Prostate gland (tissue), 2 donors: ENCODE measurements at regions not wholly inside any gene's neighbourhood (a gene's known extent, or its start where the extent isn't known, plus 50 kb on each side); places are given as distances from the start of the nearest gene placed in this dataset.

ENCODE experiments used
- CTCF ChIP-seq, 4 experiments: fragments of 200-600 bp in 2 of 4; fragments of 450-650 bp in 2 of 4; sonication (generic) in 2 of 4; IDR thresholded peaks; 1 replicate in 3 of 4; 2 replicates in 1 of 4; pipeline ENCODE4 v1.5.1; 2016 to 2019; ENCODE audit warnings: antibody characterized with exemption in 4 of 4, mild to moderate bottlenecking in 2 of 4, moderate library complexity in 2 of 4
- POLR2A ChIP-seq: fragments of 450-650 bp; IDR thresholded peaks from one replicate; pipeline ENCODE4 v1.6.1; 2016; ENCODE audit warnings: antibody characterized with exemption, mild to moderate bottlenecking
- POLR2AphosphoS5 ChIP-seq: sonication (generic); formaldehyde crosslinking; IDR thresholded peaks from one replicate; pipeline ENCODE4 v1.6.1; 2017; ENCODE audit warnings: antibody characterized with exemption

- no peak for TF ChIP-seq CTCF (IDR thresholded peaks at IDR 0.05)
- no peak for TF ChIP-seq POLR2A
- no peak for TF ChIP-seq POLR2AphosphoS5
Observed at GRCh38 chr14:51520087-51520486, 131.6 kb upstream of the FRMD6 start.
